ENCODE measurements at regions not wholly inside any gene's neighbourhood (a gene's known extent, or its start where the extent isn't known, plus 50 kb on each side); places are given as distances from the start of the nearest gene placed in this dataset.
"Not testable (repeated sequence)": the region's sequence is repeated elsewhere in the genome, so short reads cannot be mapped to it uniquely, and the experiment has no call there.

DNA sequence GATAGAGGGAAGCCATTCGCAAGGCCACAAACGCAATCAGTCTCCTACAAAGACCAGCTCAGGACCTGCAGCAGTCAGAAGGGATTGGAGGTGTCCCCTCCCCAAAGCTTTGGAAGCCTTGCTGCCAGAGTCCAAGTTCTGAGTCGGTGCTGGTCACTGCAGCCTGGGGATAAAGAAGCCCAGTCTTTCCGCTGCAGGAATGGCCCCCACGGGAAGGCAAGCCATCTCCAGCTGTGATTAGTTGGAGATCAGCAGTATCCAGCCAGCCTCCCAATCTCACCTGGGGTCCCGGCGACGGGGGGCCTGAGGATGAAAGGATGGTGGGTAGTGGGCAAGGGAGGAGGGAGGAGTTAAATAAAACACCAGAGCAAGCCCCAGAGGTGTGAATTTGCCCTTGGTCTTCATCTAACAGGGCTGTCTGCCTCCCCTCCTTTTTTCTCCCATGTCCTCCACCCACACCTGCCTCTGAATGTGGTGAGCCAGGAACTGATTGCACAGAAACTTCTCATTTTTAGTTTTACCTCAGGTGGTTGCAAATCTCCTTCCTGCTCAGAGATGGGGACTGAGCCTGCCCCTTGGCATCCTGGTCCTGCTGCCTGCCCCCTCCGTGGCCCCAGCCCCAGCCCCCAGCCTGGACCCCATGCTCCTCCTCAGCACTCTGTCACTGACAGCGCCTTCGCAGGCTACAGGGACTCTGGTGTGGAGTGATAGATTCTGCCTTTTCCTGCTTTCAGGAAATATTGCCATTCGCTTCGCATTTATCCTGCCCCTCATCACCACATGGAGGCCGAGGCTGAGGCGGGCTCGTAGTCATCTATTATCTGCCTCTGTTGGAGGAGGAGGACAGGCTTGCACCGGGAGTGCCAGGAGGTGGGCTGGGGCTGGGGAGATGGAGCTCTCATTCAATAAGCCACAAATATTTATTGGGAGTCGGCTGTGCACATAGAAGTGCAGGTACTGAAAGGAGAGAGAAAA lies 262.9 kb upstream of the SDK2 start:
- ChIA-PET CTCF (no interaction called here), POLR2A (no interaction called here)

DNA sequence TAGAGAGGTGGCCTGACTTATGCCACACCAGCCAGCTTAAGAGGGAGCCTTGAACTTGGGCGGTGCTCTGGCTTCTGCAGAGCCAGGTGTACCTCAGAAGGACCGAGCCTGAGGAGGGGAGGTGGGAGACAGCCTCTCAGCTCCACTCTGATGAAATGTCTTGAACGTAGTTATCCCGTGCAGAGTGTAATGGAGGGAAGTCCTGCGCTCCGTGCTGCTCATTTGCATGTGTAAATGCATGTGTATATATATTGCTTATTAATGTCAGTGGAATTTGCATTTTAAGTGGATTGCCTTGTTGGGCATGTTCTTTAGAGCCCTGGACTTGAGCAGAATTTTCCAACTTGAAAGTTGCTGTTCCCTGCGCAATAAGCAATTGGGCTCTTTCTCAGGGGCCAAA lies 264.9 kb upstream of the SDK2 start:
- CTCF ChIA-PET, result no interaction called here
- POLR2A ChIA-PET, result no interaction called here

DNA sequence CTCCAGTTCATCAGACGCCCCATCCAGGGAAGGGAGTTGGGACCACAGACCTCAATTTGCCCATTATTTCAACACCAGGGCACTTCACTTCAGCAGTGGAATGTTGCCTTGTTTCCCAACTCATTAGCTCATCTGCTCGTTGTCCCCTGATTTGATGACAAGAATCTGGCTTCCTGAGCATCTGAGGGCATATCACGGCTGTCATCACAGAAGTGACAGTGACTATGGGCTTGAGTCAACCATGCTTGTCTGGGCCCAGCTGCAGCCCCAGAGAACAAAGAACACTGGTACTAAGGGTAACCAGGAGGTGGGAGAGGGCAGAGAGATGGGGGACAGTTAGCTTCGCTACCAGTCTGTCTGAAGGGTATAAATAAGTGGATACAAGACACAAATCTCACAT lies 266.0 kb upstream of the SDK2 start:
- ChIA-PET POLR2A (no interaction called here), CTCF (no interaction called here)

DNA sequence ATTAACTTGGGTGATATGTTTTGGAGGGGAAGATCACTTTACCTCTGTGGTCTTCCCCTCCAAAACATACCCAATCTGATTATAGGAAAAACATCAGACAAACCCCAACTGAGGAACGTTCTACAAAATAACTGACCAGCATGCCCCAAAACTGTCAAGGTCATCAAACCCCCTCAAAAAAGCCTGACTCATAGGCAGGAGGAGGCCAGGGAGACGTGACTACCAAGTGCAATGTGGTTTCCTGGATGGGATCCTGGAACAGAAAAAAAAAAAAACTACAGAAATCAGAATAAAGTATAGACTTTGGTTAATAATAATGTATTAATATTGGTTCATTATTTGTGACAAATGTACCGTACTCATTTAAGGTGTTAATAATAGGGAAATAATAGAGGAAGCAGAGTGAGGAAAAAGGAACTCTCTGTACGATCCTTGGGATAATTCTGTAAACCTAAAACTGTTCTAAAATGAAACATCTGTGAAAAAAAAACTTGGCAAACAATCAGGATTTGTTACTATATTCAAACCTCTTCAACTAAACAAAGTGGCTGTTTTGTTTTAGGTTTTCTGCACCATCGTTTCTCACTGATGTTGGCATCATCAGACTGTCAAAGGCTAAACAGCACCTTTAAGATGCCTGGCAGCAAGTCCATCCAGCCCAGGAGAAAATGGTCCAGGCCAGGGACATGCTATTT lies 266.7 kb upstream of the SDK2 start:
- POLR2A ChIA-PET, result no interaction called here
- CTCF ChIA-PET, result no interaction called here

DNA sequence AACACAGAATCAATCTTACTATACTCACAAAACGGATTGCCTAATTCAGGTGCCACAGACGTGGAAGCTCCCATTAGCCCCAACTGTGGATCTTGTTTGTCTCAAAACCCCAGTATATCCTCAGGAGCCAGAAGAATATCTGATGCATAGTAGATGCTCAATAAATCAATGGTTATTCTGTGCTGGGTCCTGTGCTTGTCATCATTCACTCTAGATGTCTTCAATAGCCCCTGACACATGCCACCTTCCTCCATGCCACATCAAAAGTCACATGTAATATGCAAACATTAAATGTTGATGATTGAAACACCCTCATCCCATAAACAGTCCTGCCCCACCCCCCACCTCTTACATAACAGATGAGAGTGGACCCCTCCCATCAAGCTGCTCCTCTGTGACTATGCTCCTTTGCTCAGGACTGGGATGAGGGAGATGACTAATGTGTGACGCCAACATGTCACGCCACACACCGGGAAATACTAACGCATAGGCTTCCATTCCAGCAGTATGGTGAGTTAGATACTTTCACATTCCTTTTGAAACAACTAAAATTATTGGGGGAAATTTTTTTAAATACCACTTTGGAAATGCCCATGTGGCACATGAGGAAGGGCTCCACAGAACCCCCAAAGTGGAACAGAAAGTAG lies 267.6 kb upstream of the SDK2 start:
- ChIA-PET POLR2A (no interaction called here), CTCF (no interaction called here)

DNA sequence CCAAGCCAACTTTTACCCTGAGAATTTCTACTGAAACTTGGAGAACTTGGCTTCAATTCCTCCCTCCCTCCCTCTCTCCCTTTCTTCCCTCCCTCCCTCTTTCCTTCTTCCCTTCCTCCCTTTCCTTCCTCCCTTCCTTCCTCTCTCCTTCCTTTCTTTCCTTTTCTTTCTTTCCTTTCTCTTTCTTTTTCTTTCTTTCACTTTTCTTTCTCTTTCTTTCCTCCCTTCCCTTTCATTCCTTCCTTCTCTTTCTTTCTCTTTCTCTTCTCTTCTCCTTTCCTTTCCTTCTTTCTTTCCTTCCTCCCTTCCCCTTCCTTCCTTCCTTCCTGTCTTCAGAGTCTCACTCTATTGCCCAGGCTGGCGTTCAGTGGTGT lies 268.1 kb upstream of the SDK2 start:
- ChIA-PET CTCF (no interaction called here), POLR2A (no interaction called here)

DNA sequence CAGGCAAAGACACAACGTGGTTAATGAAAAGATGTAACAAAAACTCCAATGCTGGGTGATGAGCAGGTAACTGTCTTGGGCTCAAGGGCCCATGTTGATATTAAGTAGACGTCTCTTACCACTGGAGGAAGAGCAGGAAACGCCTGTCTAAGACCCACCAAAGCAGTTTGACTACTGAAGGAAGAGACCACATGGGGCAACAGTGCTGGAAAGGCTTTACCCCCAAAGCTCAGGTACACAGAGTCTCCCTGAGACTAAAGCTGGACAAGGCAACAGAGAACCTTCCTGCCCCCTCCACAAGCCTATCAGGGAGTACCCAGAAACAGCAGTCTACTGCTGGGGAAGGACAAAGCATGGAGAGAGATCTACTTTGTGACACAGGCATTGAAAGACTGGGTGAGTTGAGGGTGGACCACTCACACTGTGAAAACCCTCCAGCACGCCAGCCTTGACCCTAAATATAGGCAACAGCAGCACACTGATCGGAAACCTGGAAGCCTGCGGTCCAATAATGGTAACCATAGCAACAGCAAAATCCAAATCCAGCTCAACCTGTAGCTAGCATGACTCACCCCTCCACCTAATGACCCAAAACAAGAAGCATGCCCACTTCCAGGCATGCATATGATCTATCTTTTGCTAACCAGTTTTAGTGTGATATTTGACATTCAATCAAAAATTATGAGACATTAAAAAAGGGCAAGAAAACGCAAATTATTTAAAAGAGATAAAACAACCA lies 270.5 kb upstream of the SDK2 start:
- ChIA-PET POLR2A (no interaction called here), CTCF (no interaction called here)

DNA sequence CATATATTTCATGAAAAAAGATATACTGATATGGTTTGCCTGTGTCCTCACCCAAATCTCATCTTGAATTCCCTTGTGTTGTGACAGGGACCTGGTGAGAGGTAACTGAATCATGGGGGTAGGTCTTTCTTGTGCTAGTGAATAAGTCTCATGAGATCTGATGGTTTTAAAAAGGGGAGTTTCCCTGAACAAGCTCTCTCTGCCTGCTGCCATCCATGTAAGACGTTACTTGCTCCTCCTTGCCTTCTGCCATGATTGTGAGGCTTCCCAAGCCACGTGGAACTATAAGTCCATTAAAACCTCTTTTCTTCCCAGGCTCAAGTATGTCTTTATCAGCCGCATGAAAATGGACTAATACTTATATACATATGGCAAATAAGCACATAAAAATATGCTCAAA lies 274.8 kb upstream of the SDK2 start:
- CTCF ChIA-PET, result not testable (repeated sequence)

DNA sequence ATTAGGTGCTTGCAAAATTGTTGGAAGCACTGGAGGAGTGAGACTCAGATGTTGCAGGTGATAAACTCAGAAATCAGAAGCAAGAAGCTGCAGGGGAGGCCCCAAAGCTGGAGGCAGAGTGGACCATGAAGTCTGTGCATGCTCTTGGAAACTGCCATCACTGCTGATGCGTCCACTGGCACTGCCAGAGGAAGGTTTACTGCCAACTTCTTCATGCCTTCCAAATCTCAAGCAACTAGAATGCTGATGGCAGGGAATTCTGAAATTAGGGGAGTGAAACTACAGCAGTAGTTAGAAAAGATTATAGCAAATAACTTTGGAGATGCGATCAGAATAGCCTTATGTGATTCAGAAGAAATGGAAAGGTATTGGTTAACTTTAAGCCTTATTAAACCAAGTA lies 277.1 kb upstream of the SDK2 start:
- POLR2A ChIA-PET, result no interaction called here
- CTCF ChIA-PET, result no interaction called here

More for the DNA sequence above, 274.8 kb upstream of the SDK2 start:
- POLR2A ChIA-PET, result not testable (repeated sequence)

DNA sequence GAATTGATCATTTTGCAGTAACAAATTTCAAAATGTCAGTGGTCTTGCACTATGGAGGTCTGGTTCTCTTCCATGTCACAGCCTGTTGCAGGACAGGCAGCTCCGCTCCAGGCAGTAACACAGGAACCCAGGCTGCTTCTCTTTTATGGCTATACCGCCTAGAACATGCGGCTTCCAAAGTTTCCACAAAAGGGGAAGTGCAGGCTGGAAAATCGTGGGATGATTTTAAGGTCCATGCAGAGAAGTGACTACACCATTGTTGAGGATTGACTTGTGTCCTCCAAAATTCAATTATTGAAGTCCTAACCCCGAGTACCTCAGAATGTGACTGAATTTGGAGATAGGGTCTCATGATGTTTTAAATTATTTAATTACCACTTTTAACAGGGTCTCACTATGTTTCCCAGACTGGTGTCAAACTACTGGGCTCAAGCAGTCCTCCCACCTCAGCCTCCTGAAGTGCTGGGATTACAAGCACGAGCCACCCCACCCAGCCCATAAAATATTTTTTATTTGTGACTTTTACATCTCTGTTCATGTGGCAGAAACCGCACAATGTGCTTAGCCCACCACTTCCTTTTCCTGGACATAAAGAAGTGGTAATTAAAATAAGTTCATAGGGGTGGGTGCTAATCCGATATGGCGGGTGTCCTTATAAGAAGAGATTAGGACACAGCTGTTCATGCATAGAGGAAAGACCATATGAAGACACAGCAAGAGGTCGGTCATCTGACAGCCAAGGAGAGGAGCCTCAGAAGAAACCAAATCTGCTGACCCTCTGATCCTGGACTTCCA lies 279.2 kb upstream of the RPL38 start:
- ChIA-PET POLR2A (no interaction called here), CTCF (no interaction called here)

DNA sequence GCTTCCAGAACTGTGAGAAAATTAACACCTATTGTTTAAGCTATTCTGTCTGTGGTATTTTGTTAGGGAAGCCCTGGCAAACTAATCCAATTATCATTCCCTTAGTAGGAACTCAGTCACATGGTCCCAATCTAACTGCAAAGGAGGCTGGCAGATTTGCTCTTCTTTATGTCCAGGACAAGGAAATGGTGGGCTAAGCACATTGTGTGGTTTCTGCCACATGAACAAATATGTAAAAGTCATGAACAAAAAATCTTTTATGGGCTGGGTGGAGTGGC lies 278.6 kb upstream of the RPL38 start:
- ChIA-PET POLR2A (no interaction called here), CTCF (no interaction called here)

DNA sequence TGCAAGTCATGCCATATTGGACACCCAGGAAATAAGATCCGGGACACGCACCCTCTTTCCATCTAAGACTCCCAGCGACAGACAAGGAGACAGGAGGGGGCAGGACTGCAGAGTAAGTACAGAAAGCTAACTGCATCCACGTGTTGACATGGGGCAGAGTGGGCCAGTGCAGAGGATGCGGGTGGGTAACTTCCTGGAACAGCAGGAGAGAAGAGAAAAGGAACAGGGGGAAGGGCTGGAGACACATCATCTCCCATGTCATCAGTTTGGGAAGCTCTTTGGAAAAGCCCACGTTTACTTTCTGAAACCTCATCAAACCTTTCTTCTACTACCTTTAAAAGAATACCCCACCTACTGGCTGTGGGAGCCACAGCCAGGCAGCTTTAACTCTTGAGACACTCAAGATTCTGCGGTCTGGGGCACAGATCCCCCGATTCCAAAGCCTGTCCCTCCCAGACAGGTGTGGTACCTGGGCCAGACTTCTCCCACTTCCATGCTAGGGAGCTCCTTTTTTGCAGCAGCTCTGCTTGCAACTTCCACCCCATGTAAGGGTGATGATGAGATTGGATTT lies 273.5 kb upstream of the RPL38 start:
- POLR2A ChIA-PET, result no interaction called here
- CTCF ChIA-PET, result no interaction called here

DNA sequence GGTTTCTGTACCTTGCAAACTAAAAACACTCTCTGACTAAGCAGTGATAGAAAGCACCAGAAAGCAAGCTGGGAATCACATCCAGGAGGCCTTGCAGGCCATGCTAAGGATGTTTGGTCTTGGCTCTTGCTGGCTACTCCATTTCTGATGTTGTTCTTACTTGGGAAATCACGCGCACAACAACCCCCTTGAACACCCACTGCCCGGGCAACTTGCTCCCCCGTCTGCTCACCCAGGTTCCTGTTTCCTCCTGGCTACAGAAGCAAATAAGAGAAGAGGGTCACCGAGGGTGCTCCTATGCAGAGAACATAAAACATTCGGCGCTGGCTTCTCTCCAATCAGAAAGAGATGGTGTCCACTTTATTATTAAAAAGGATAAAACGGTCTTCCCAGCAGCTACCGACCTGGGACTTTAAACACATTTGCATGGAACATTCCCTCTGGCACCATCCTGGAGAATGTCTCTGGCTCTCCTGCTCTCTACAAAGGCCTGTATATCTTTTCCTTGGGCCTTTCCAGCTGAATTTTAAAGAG lies 271.2 kb upstream of the RPL38 start:
- ChIA-PET POLR2A (no interaction called here), CTCF (no interaction called here)

DNA sequence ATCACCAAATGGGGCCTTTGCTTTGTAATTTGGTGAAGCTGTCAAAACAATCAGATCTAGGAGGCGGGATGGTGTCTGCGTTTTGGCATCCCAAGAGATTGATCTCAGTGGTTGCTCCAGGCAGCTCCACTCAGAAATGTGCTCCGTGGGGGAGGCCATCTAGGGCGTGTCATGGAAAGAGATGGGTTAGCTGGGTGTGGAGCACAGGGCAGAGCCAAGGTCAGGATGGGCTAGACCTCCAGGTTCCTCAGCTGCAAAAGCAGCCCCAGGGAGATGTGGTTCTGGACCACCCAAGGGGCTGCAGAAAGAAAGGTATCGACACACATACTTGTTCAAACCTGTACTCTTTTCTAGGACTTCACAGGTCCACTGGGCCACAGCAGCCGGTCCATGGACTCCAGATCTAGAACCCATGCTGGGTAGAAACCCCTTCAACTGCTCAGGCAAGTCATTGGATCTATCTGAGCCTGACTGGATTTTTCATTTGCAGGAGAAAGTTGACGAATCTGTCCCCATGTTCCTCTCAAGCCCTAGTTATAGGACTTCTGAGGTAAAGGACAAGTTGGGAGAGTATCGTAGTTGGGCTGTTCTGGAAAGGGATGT lies 270.2 kb upstream of the RPL38 start:
- ChIA-PET POLR2A (no interaction called here), CTCF (no interaction called here)

DNA sequence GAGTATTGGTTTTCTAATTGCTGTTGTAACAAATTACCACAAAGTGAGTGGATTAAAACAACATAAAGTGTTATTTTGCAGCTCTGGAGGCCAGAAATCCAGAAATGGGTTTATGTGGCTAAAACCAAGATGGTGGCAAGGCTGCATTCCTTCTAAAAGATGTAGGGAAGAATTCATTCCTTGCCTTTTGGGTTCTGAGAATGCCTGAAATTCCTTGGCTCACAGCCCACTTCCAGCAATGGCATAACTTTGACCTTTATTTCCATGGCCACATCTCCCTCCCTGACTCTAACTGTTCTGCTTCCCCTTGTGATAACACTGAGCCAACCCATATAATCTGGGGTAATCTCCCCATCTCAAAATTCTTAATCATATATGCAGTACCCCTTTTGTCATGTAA lies 269.6 kb upstream of the RPL38 start:
- ChIA-PET CTCF (no interaction called here), POLR2A (no interaction called here)

DNA sequence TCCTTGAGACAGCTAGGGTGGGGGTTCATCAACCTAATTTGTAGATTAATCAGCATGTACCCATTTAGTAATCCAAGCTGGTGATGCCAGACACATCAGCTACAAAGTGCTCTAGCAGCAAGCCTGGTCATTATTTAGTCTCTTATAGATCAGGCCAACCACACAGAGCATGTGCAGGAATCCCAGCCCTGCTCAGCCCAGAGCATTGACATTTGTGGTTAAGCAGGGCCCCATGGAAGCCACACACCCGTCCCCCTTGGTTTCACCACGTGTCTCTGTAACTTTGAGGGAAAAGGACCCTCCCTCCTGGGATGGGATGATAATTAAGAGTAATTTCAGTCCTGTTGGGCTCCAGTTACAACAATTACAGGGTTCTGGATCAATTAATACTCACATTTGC lies 268.8 kb upstream of the RPL38 start:
- ChIA-PET CTCF (no interaction called here), POLR2A (no interaction called here)

DNA sequence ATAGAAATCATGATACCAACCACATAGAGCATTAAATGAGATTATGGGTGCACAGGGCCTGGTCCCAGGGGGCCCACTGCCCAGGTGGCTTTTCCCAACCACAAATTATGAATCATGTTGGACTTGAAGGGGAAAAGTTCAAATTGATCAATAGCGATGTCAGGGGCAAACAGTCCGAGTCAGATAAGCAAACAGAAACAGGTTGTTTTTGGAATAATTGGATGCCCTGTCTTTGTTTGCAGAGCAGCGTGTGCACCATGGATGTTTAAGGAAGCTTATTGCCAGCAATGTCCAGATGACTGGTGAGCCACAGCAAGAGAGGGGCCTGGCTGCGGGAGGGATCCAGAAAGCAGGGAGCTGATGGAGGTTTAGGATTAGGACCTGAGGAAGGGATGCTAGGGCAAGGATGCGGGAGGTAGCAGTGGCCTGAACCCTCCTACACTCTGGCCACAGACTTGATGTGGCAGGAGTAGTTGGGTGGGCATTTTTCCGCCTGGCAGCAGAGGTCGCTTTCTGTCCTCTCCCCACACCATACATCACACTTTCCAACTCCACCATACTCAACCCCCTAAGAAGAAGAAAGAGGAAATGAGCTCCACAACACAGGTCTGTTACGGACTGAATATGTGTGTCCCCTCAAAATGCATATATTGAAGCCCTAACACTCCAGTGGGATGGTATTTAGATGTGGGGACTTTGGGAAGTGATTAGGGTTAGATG lies 266.4 kb upstream of the RPL38 start:
- CTCF ChIA-PET, result interaction anchor here (0.6 kb wide), 1 partner anchor 501 kb away, joined by 7 read pairs; no protein-coding TSS in a partner anchor
- POLR2A ChIA-PET, result no interaction called here

DNA sequence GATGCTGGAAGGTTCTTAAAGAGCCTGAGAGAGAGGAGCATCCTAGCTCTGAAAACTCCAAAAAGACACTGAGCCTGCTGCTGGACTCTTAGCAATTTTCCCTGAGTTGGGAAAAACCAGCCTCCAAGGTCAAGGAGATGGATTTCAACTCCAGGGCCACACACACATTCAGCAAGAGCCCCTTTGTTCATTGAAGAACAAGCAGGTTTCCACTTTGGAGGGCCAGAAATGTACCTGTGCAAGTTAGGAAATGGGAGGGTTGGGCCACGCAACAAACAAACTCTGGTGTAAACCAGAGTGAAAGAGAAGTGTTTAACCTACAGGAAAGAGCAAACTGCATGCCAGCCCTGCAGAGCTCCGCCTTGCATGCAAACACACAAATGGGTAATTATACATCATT lies 264.8 kb upstream of the RPL38 start:
- ChIA-PET CTCF (no interaction called here), POLR2A (no interaction called here)

DNA sequence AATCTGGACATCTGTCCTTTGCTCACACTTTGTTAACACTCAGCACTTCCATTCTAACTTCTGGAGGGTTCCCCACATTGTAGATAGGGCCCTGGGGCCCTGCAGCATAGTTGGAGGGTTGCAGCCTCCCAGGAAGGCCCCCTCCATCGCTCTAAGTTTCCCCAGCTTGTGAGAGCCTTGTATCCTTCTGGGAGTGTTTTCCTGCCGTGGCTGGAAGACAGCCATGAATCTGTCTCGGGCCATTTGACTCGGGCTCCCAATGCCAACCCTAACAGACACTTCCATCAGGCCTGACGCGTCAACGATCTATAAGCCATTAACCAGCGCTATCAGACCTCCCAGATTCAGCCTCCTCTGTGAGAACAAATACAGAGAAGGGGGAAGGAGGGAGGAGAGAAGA lies 263.7 kb upstream of the RPL38 start:
- CTCF ChIA-PET, result no interaction called here
- POLR2A ChIA-PET, result no interaction called here

Data from activated CD8-positive, alpha-beta memory T cell treated with anti-CD3 and anti-CD28 coated beads for 36 hours (primary cell).